ENCODE measurements at regions not wholly inside any gene's neighbourhood (a gene's known extent, or its start where the extent isn't known, plus 50 kb on each side); places are given as distances from the start of the nearest gene placed in this dataset.

DNA sequence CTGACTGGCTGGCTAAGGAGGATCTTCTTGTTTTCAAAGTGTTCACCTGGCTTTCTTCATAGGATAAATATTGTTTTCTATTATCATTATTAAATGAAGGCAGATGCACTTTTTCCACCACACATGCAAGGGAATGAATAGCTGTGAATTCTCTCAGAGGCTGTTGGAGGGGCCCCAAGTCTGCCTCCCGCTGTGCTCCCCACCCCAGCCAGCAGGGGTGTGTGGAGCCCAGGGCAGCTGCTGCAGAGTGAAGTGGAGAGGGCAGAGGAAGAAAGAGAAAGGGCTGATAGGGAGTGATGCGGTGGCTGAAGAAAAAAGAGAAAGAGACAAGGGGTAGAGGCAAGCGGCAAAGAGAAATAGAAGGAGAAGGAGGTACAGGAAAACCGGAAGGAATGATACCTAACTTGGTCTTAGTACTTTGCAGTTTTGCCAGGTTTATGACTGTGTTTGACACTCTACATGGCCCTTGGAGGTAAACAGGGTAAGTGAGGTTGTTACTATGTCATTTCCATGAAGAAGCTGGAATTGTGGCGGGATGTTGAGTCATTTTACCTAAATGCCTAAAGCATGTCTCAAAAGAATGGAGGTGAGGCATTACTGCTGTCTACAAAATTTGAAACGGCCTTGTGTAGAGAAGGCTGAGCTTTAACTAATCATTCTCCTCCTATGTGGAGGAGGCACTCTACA, 145.7 kb upstream of the B3GAT1 start:
- Histone ChIP-seq H3K9me3 (ENCODE audit: insufficient read depth, low read depth) (no peaks in the 10 kb centered on the region), H4K20me1 (ENCODE audit: insufficient read depth) (no peaks in the 10 kb centered on the region), H3K27me3 (ENCODE audit: insufficient read depth, low read depth) (0 out of 2 replicates have a peak, but pooled peaks cover 10% of the 10 kb centered on the region), H3K4me3 (no peak overlapping the region), H2AFZ (no peak overlapping the region), H3K4me2 (no peak overlapping the region), H3K27ac (no peak overlapping the region), H3F3A (ENCODE audit: insufficient read depth, low read depth) (no peaks in the 10 kb centered on the region), H3K4me1 (replicated peaks; ENCODE audit: insufficient read depth) (no peaks in the 10 kb centered on the region), H3K9me2 (ENCODE audit: insufficient read depth) (no peaks in the 10 kb centered on the region), H3K36me3 (ENCODE audit: low read depth) (no peaks in the 10 kb centered on the region), H3K79me2 (ENCODE audit: low read depth) (no peaks in the 10 kb centered on the region)
- ChIA-PET CTCF (no interaction called here), POLR2A (ENCODE audit: unreplicated experiment) (no interaction called here)
- peak in 1 of 2 experiments; percentile 52 for DNase-seq
- intact Hi-C loops (cut with micrococcal nuclease; ENCODE audit: unreplicated experiment): no loop called here
- BruUV-seq (replicated peaks): no TSS peak
- TF ChIP-seq, protein P1, sequence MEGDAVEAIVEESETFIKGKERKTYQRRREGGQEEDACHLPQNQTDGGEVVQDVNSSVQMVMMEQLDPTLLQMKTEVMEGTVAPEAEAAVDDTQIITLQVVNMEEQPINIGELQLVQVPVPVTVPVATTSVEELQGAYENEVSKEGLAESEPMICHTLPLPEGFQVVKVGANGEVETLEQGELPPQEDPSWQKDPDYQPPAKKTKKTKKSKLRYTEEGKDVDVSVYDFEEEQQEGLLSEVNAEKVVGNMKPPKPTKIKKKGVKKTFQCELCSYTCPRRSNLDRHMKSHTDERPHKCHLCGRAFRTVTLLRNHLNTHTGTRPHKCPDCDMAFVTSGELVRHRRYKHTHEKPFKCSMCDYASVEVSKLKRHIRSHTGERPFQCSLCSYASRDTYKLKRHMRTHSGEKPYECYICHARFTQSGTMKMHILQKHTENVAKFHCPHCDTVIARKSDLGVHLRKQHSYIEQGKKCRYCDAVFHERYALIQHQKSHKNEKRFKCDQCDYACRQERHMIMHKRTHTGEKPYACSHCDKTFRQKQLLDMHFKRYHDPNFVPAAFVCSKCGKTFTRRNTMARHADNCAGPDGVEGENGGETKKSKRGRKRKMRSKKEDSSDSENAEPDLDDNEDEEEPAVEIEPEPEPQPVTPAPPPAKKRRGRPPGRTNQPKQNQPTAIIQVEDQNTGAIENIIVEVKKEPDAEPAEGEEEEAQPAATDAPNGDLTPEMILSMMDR (conservative IDR thresholded peaks at IDR 0.05): no peak
- no peak for TF ChIP-seq EZH2 (IDR thresholded peaks at IDR 0.05; ENCODE audit: low read depth)

GRCh38 chr11:134556186-134556585, 144.1 kb upstream of the B3GAT1 start:
- Histone ChIP-seq H3K4me1 (replicated peaks; ENCODE audit: insufficient read depth) (no peaks in the 10 kb centered on the region), H3F3A (ENCODE audit: insufficient read depth, low read depth) (no peaks in the 10 kb centered on the region), H3K9me2 (ENCODE audit: insufficient read depth) (no peaks in the 10 kb centered on the region), H3K4me2 (no peak overlapping the region), H3K27me3 (ENCODE audit: insufficient read depth, low read depth) (0 out of 2 replicates have a peak, but pooled peaks cover 10% of the 10 kb centered on the region), H3K9me3 (ENCODE audit: insufficient read depth, low read depth) (no peaks in the 10 kb centered on the region), H3K79me2 (ENCODE audit: low read depth) (no peaks in the 10 kb centered on the region), H3K4me3 (no peak overlapping the region), H2AFZ (no peak overlapping the region), H3K36me3 (ENCODE audit: low read depth) (no peaks in the 10 kb centered on the region), H4K20me1 (ENCODE audit: insufficient read depth) (no peaks in the 10 kb centered on the region), H3K27ac (no peak overlapping the region)
- BruUV-seq (replicated peaks): no TSS peak
- ChIA-PET POLR2A (ENCODE audit: unreplicated experiment) (no interaction called here), CTCF (no interaction called here)
- TF ChIP-seq EZH2 (IDR thresholded peaks at IDR 0.05; ENCODE audit: low read depth): no peak
- intact Hi-C loops (cut with micrococcal nuclease; ENCODE audit: unreplicated experiment): no loop called here
- no peak for DNase-seq

GRCh38 chr11:134555510-134555909, 143.5 kb upstream of the B3GAT1 start:
- ChIA-PET CTCF (no interaction called here), POLR2A (ENCODE audit: unreplicated experiment) (no interaction called here)
- no peaks in the 10 kb centered on the region for H3K9me2 ChIP-seq (ENCODE audit: insufficient read depth)
- no peak overlapping the region for H3K4me2 ChIP-seq
- H3K79me2 ChIP-seq (ENCODE audit: low read depth): no peaks in the 10 kb centered on the region
- H2AFZ ChIP-seq: no peak overlapping the region
- H3K4me1 ChIP-seq (replicated peaks; ENCODE audit: insufficient read depth): no peaks in the 10 kb centered on the region
- H3K36me3 ChIP-seq (ENCODE audit: low read depth): no peaks in the 10 kb centered on the region
- BruUV-seq (replicated peaks): no TSS peak
- TF ChIP-seq, protein P1 (conservative IDR thresholded peaks at IDR 0.05): no peak
- TF ChIP-seq EZH2 (IDR thresholded peaks at IDR 0.05; ENCODE audit: low read depth): no peak
- no peak overlapping the region for H3K4me3 ChIP-seq
- no peak for DNase-seq
- H4K20me1 ChIP-seq (ENCODE audit: insufficient read depth): no peaks in the 10 kb centered on the region
- H3K27me3 ChIP-seq (ENCODE audit: insufficient read depth, low read depth): 0 out of 2 replicates have a peak, but pooled peaks cover 10% of the 10 kb centered on the region
- no peak overlapping the region for H3K27ac ChIP-seq
- H3F3A ChIP-seq (ENCODE audit: insufficient read depth, low read depth): no peaks in the 10 kb centered on the region
- no peaks in the 10 kb centered on the region for H3K9me3 ChIP-seq (ENCODE audit: insufficient read depth, low read depth)
- intact Hi-C loops (cut with micrococcal nuclease; ENCODE audit: unreplicated experiment): no loop called here

DNA sequence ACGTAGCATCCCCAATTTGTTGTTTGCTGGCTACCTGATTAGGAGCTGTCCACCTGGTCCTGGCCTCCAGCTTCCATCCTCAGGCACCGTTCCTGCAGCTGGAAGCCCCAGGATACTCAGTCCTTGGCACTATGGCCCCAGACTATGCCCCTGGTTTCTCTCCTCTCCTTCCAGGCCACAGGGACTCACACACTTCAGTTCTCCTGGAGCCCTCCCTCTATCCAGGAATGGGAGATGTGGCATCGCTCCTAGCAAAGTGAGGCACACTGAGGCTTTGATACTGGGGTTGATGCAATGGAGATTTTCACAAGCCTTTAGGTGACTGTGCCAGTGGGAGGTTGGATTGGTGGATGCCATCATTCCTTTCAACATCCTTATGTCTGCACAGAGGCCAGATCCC, 142.8 kb upstream of the B3GAT1 start:
- Histone ChIP-seq H3K27me3 (ENCODE audit: insufficient read depth, low read depth) (0 out of 2 replicates have a peak, but pooled peaks cover 10% of the 10 kb centered on the region), H3K79me2 (ENCODE audit: low read depth) (no peaks in the 10 kb centered on the region), H3K4me1 (replicated peaks; ENCODE audit: insufficient read depth) (no peaks in the 10 kb centered on the region), H3K9me3 (ENCODE audit: insufficient read depth, low read depth) (no peaks in the 10 kb centered on the region), H2AFZ (no peak overlapping the region), H3K9me2 (ENCODE audit: insufficient read depth) (no peaks in the 10 kb centered on the region), H3K36me3 (ENCODE audit: low read depth) (no peaks in the 10 kb centered on the region), H3K4me3 (no peak overlapping the region), H4K20me1 (ENCODE audit: insufficient read depth) (no peaks in the 10 kb centered on the region), H3K27ac (no peak overlapping the region), H3F3A (ENCODE audit: insufficient read depth, low read depth) (no peaks in the 10 kb centered on the region), H3K4me2 (no peak overlapping the region)
- no peak for DNase-seq
- no TSS peak for BruUV-seq (replicated peaks)
- POLR2A ChIA-PET (ENCODE audit: unreplicated experiment): no interaction called here
- TF ChIP-seq EZH2 (IDR thresholded peaks at IDR 0.05; ENCODE audit: low read depth): no peak
- TF ChIP-seq, protein P1 (conservative IDR thresholded peaks at IDR 0.05): no peak
- intact Hi-C loops (cut with micrococcal nuclease; ENCODE audit: unreplicated experiment): no loop called here
- CTCF ChIA-PET: no interaction called here
